Left ventricle myocardium superior (tissue), 1 donor: ENCODE measurements at regions not wholly inside any gene's neighbourhood (a gene's known extent, or its start where the extent isn't known, plus 50 kb on each side); places are given as distances from the start of the nearest gene placed in this dataset.

Experiments
- ATAC-seq: fragments of 200-7000 bp; cut with Tn5 transposase; one replicate; pipeline ENCODE4 v1.9.1; 2020; ENCODE audit warnings: mild to moderate bottlenecking, moderate library complexity
- DNase-seq: peaks from one replicate; pipeline ENCODE4 v3.0.0-alpha.2; 2020
- intact Hi-C: fragments of 100-400 bp; cut with micrococcal nuclease; formaldehyde crosslinking; loops from one replicate; pipeline ENCODE4 v1.11.0; 2022
- donor health status: DM: no; HTN: yes; CAD: no; lungs with severe emphysema.

DNA sequence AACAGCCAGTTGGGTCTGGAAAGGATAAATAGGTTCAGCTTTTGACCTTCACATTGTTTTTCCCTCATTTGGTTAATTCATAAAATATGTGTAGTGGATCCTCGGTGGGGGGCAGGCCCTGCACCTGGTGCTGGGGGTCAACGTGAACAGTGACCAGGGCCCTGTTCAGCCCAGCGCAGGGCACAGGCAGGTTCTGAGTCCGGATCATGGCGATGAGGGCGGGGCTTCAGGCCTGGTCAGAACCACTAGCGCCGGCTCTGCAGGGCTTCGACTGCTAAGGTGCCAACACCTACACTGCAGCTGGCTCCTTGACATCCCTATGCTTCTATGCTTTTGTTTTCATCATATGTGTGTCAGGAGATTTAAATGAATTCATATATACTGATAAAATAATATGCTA, 177.7 kb downstream of the CXCL12 start:
- ATAC-seq (no peak), DNase-seq (no peak)
- intact Hi-C loops = no loop called here

DNA sequence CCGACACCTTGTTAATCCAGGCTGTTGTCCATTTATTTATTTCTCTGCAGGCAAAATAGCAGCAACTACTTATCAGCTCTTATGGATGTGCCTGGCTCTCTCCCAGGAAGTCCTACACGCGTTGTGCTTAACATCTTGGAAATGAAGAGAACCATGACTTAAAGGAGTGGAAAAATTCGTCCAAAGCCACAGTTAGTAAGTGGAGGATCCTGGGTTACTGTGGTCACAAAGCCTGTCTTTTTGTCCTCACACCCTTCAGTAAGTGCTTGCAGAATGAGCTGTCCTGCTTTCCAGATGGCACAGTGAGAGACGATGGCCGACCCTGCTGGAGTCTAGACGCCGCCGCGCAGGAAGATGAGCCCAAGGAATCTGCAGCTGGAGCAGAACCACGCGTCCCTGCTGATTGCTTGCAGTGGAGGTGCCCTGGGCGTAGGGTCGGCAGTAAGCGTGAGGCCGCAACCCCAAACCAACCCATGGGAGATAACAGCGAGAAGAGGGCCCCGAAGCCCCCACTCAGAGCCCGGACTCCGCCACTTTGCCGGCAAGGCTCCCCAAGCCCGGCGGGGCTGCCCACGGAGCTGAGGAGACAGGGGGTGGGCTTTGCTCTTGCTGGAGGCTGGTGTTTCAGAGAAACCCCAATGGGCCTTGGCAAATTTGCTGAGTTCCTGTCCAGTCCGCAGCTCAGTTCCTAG, 178.6 kb downstream of the CXCL12 start:
- ATAC-seq (no peak), DNase-seq (no peak)
- intact Hi-C loops = no loop called here

DNA sequence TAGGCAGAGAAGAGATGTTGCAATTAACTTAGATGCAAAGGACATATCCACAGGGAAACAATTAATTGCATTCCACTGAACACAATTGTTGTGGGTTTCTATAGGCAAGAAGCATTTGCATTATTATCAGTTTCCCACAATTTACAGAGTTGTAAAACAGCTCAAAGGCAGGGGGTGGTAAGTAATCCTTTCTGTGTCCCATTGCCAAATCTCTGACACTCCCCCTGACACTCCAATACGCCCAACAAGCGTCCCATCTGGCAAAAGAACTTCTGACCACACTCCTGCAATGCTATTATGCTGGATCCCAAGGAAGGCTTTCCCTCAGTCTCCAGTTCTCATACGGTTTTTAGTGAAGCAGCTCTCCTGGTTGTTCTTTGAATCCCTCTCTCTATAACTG, 179.8 kb downstream of the CXCL12 start:
- DNase-seq (no peak), ATAC-seq (peak; percentile 32)
- intact Hi-C loops = no loop called here

DNA sequence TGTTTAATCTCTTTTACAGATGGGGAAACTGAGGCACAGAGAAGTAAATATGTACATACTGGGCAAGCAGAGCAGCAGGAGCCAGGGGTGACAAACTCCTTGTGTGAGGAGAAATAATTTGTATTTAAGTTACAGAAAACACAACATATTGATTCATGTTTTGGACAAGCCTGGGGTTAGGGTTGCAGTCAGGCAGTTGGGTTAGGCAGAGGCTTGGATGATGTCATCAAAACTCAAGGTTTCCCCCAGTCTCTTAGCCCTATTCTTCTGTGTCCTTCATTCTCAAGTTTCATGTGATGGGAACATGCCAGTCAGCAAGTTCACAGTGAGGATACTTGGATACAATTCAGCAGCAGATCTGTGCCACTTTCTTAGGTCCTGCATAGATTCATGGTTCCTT, 181.4 kb downstream of the CXCL12 start:
- intact Hi-C loops = no loop called here
- DNase-seq = no peak
- ATAC-seq = no peak

DNA sequence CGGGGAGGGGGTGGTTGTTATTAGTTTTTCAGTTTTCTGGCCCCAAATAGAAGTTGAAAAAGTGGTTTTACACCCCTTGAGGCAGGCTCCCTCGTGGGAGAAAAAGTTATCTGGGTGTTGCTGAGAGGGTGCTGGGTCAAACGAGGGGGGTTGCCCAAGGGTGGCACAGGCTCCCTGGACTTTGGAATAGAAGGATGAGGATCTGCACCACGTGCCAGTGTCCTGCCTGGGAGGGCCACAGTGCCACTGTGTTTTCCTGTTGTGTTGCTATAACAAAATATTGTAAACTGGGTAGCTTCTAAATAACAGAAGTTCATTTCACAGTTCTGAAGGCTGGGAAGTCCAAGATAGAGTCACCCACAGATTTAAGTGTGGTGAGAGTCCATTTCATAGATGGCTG, 181.9 kb downstream of the CXCL12 start:
- DNase-seq = no peak
- intact Hi-C loops = no loop called here
- no peak for ATAC-seq

GRCh38 chr10:44201656-44202055, 183.2 kb downstream of the CXCL12 start:
- intact Hi-C loops = no loop called here
- no peak for DNase-seq

DNA sequence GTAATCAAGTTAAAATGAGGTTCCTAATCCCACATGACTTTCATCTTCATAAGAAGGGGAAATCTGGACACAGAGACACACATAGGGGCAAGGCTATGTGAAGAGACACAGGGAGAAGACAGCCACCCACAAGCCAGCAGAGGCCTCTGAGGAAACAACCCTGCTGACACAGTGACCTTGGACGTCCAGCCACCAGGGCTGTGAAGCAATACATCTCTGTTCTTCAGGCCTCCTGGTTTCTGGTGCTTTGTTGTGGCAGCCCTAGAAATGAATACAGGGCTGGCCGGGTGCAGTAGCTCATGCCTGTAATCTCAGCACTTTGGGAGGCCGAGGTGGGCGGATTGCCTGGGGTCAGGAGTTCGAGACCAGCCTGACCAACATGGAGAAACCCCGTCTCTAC, 183.9 kb downstream of the CXCL12 start:
- intact Hi-C loops = no loop called here
- ATAC-seq (no peak), DNase-seq (no peak)

More at GRCh38 chr10:44201656-44202055, 183.2 kb downstream of the CXCL12 start:
- ATAC-seq = no peak

- ATAC-seq (no peak), DNase-seq (no peak)
- intact Hi-C loops = no loop called here
These were observed 184.8 kb downstream of the CXCL12 start for GRCh38 chr10:44199991-44200655.

- intact Hi-C loops = no loop called here
- ATAC-seq (no peak), DNase-seq (no peak)
These were observed 185.6 kb downstream of the CXCL12 start for GRCh38 chr10:44199267-44199666.

DNA sequence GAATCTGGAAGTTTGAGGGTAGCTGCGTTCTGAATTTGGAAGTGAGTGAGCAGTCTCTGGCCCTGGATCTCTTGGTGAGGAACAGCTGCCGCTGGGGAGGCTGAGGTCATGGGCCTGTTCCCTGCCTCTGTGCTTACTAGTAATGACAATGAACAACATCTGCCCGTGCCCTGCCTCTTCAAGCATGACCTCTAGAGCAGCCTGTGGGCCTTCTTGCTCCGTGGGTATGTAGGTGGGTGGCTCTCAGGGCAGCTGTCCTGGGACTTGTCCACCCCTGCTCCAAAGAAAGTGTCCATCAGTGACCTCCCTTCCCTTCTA, 186.2 kb downstream of the CXCL12 start:
- ATAC-seq (peak; percentile 82), DNase-seq (peak; percentile 69)
- intact Hi-C loops = no loop called here

DNA sequence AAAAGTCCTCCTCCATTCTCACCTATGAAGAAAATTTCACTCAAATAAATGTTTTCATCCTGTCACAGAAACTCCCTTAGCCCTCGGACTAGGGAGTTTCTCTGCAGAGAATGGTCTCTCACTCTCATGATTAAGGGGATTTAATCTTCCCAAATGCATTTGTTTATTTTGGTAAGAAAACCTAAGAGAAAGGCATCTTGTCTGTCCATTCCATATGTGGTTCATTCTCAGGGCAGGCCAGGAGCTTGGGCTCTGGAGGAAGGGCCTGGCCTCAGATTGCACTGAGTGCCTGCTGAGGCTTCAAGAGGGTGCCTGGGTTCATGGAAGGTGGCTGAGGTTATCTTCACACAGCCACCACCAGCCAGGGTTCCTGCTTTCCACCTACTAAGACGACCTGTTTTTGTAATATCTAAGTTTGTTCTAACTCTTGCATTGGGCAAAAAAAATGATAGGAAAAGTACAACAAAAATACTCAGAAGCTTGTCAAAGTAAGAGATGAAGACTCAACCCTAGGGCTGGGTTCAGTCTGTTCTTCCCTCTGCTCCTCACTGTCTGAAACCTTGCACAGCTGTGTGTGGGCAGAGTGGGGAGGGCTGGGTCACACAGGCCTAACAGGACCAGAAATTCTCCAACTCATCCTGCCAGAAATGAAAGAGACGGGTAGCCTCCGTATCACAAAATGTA, 186.7 kb downstream of the CXCL12 start:
- DNase-seq = no peak
- intact Hi-C loops = no loop called here
- peak; percentile 77 for ATAC-seq

DNA sequence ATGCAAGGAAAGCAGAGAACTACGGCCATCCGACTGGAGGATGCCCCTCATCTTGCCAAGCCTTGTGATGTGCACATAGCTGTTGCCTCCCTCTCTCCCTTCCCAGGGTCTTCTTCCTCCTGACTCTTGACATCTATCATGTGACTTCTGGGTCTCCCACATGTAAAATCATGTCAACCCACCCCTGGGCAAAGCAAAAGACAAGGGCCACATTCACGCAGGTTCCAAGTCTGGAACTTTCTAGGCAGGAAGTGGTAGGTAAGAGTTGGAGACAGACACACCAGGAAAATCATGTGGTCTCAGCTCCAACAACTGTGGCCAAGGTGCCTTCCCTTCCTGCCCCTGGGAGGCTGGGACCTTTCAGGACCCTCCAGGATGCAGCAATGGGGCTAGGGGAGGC, 187.3 kb downstream of the CXCL12 start:
- no peak for DNase-seq
- intact Hi-C loops = no loop called here
- no peak for ATAC-seq

DNA sequence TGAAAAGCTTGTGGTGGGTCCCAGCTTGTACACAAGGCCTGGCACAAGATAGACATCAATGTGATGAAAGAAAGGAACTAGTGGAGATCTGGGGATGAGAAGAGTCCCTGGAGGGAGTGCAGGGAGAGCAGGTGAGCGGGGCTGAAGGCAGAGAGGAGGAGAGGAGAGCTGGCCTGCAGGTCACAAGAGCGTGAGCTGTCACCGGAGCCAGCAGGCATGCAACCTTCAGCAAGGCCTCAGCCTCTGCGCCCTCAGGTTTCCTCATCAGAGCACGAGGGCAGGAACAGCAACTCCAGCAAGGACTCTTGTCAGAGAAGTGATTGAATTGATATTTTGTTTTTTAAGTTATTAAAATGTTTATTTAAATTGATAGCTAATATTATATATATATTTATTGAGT, 188.6 kb downstream of the CXCL12 start:
- ATAC-seq = no peak
- DNase-seq = no peak
- intact Hi-C loops = no loop called here

- DNase-seq (no peak), ATAC-seq (no peak)
- intact Hi-C loops = no loop called here
These were observed 188.9 kb downstream of the CXCL12 start for GRCh38 chr10:44196008-44196320.

DNA sequence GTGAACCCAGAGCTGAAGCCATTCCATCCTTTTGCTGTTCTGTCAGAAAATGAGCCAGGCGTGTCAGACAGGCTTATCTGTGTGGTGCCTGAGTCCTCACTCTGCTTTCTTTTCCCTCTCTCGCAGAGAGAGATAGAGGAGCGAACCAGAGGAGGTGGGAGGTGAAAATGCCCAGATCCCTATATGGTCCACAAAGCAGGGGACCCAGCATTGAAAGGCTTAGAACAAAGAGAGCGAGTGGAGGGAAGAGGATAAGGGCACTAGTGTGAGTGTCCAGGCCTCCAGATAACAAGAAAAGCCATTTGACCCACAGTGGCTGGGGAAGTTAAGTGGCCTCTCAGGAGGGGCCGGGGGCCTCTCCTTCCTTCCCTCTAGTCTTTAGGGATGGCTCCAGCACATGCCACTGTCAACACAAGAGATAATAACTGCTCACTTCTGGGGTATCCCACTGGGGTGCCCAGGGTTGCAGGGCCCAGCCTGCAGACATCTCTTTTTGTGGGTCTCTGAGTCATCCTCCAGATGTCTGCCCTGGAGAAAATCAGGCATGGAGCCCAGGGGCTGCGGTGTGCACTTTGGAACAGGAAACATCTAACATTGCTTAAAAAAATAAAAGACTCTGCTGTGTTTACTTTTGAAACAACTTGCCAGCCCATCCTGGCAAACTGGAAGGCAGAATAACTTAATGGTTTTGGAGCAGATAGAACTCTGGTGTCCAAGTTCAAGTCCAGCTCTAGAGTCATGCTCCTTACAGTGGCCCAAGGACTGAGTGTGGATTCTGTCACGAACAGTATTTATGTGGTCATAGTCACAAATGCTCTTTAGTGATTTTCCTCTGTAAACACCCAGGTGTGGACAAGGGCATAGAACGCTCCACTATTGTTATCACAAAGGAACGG, 189.5 kb downstream of the CXCL12 start:
- intact Hi-C loops = no loop called here

DNA sequence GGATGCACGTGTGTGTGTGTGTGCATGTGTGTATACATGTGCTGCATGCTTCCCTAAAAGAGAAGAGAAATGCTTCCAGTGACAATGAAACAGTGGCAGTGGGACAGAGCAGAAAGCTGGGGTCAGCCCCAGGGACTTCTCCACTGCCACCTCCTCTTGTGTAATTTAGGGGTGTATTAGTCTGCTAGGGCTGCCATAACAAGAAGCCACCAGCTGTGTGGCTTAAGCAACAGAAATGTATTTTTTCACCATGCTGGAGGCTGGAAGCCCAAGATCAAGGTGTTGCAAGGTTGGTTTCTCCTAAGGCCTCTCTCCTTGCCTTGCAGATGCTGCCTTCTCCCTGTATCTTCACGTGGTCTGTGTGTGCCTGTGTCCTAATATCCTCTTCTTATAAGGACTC, 190.5 kb downstream of the CXCL12 start:
- intact Hi-C loops = no loop called here
- ATAC-seq (no peak), DNase-seq (no peak)

More for the DNA sequence above, 189.5 kb downstream of the CXCL12 start:
- ATAC-seq (peak; percentile 79), DNase-seq (peak; percentile 67)

- DNase-seq (no peak), ATAC-seq (no peak)
- intact Hi-C loops = no loop called here
These were observed 191.2 kb downstream of the CXCL12 start for GRCh38 chr10:44193567-44194220.

GRCh38 chr10:44193166-44193565, 191.7 kb downstream of the CXCL12 start:
- ATAC-seq (no peak), DNase-seq (no peak)
- intact Hi-C loops = no loop called here

DNA sequence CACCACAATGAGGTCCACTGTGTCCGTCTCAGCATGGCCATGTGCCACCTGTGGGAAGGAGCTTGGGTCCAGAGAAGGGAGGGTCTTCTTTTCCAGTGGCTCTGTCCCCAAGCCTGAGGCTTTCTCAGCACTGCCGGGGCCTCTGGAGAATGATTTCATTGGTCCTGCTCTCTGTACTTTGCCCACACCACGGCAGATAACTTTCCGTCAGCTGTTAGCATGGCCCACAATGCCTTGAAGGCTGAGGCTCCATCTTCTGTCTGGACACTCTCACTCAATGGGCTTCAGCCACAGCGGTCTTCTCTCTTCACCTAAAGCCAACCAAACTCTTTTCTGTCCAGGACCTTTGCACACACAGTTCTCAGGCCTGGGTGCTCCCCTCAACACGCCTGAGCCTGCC, 192.5 kb downstream of the CXCL12 start:
- no peak for DNase-seq
- intact Hi-C loops = no loop called here
- no peak for ATAC-seq

DNA sequence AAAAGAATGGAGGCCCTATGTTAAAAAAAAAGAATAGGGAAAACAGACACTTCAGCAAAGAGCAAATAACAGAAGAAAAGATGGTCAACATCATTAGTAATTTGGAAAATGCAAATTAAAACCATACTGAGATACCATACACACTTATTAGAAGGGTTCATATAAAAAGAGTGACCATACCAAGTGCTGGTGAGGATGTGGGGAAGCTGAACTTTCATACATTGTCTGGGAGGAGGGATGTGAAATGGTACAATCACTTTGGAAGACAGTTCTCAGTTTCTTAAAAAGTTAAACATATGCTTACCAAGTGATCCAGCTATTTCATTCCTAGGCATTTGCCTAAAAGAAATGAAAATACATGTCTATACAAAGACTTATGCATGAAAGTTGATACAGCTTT, 194.4 kb downstream of the CXCL12 start:
- ATAC-seq = no peak
- DNase-seq = no peak
- intact Hi-C loops = no loop called here
